ENCODE measurements at regions not wholly inside any gene's neighbourhood (a gene's known extent, or its start where the extent isn't known, plus 50 kb on each side); places are given as distances from the start of the nearest gene placed in this dataset.

DNA sequence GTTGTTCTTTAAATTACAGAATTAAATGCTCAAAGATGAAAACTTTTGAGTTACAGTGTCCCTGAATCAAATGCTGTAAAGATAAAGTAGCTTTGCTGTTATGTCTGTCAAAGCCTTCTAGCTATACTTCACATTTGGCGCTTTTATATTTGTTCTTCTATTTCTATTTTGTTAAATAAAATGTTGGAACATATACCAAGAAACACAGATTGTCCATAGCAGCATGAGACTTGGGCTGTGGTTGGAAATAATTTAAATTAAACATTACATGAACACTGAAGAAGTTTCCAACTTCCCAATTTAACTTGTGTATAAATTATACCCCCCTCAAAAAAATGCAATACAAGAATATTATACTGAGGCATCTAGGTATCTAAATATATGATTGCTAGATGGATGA, 249.8 kb downstream of the NR2F1-AS1 start:
- no peaks in the 10 kb centered on the region for H3K27me3 ChIP-seq (ENCODE audit: control insufficient read depth, insufficient read depth, low read length)

DNA sequence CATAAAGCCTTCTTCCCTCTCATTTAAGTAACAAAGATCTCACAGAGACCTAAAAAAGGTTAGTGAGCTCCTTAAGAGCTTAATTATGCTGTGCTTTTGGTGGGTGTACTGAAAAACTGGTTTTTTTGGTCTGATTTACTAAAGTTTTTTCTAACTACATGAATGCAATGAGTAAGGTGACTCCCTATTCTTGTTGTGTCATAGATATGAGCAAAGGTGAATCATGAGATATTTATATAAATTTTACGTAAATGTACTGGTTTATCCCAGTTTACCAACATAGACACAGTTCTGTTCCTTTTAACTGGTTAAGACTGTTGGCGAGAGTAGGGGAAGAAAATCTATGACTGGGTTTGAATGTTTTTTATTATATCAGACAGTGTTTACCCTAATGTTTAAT, 250.5 kb downstream of the NR2F1-AS1 start:
- DNase-seq, result no peak
- Histone ChIP-seq H3K27me3 (ENCODE audit: control insufficient read depth, insufficient read depth, low read length) (no peaks in the 10 kb centered on the region), H3K36me3 (replicated peaks; ENCODE audit: control insufficient read depth, insufficient read depth, low read length) (no peaks in the 10 kb centered on the region), H3K4me3 (ENCODE audit: insufficient read depth, low read depth, low read length) (no peak overlapping the region)

More for the DNA sequence above, 249.8 kb downstream of the NR2F1-AS1 start:
- no peaks in the 10 kb centered on the region for H3K36me3 ChIP-seq (replicated peaks; ENCODE audit: control insufficient read depth, insufficient read depth, low read length)
- H3K4me3 ChIP-seq (ENCODE audit: insufficient read depth, low read depth, low read length), result no peak overlapping the region
- no peak for DNase-seq

DNA sequence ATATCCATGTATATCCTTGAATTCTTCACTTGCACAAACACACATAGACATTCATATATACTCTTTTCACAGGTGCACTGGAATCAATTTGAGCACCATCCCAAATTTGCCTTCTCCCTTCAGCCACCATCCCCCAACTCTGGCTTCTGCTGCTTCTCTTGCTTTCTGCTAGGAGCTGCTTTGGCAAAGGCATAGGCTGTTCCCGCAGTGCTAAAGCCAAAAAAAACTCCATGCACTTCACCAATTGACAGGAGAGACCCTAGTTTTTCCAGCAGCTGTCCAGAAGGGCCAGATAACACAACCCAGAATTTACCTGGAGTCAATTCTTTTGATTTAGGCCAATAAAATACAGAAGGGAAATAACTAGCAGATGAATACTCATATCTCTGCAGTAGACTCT, 251.3 kb downstream of the NR2F1-AS1 start:
- Histone ChIP-seq H3K27me3 (ENCODE audit: control insufficient read depth, insufficient read depth, low read length) (no peaks in the 10 kb centered on the region), H3K36me3 (replicated peaks; ENCODE audit: control insufficient read depth, insufficient read depth, low read length) (no peaks in the 10 kb centered on the region)

DNA sequence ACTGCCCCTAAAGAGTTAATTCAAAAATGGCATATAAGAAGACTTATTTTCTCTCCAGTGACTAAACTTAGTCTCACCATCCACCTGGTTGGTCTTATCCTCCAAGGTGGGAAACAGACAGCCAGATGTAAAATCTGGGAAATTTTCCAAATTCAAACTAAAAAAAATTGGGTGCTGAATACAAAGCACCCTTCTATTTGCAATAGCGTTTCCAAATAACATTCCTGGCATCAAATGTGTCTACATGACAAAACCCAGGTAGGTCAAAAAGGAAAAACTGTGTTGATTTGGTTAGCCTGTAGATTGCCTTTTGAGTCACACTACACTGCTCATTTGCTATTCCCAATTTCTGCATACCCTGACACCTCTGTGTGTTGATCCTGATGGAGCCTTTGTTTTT, 252.2 kb downstream of the NR2F1-AS1 start:
- Histone ChIP-seq H3K27me3 (ENCODE audit: control insufficient read depth, insufficient read depth, low read length) (no peaks in the 10 kb centered on the region), H3K4me3 (ENCODE audit: insufficient read depth, low read depth, low read length) (no peak overlapping the region)
- DNase-seq, result no peak

More for the DNA sequence above, 251.3 kb downstream of the NR2F1-AS1 start:
- H3K4me3 ChIP-seq (ENCODE audit: insufficient read depth, low read depth, low read length), result no peak overlapping the region
- no peak for DNase-seq

DNA sequence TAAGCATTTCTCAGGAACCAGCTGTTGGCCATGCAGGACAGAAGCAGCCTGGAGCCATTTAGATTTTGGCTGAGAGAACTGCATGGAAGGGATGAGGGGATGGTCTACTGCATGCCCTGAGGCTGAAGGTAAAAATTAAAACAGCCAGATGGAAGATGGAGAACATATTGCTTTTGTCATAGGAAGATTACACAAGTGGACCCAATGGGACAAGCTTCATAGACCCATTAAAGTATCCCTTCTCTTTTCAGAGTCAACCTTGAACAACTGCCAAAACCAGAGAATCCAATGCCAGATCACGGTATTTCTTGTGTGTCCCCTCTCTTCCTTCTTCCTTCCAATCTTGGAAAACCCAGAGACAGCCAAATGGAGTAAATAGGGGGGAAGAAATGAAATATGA, 253.4 kb downstream of the NR2F1-AS1 start:
- Histone ChIP-seq H3K36me3 (replicated peaks; ENCODE audit: control insufficient read depth, insufficient read depth, low read length) (no peaks in the 10 kb centered on the region), H3K4me3 (ENCODE audit: insufficient read depth, low read depth, low read length) (no peak overlapping the region), H3K27me3 (ENCODE audit: control insufficient read depth, insufficient read depth, low read length) (no peaks in the 10 kb centered on the region)
- DNase-seq, result no peak

More for the DNA sequence above, 252.2 kb downstream of the NR2F1-AS1 start:
- no peaks in the 10 kb centered on the region for H3K36me3 ChIP-seq (replicated peaks; ENCODE audit: control insufficient read depth, insufficient read depth, low read length)

DNA sequence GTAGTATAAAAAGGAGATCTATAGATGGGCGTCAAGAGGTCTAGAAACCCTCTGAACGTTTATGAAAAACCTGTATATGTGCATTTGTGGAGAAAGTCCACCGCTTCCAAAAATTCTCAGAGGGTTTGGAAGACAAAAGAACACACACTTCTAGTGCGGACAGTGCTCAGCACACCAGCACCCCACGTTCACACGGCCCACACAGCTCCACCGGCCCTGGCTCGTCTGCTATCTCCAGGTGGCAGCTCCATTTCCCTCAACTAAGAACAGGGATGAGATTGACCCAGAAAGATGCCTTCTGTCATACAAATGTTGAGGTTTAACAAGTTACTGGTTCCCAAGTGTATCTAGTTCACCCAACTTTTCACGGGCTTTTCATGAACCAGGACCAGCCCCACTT, 255.1 kb downstream of the NR2F1-AS1 start:
- Histone ChIP-seq H3K27me3 (ENCODE audit: control insufficient read depth, insufficient read depth, low read length) (no peaks in the 10 kb centered on the region), H3K36me3 (replicated peaks; ENCODE audit: control insufficient read depth, insufficient read depth, low read length) (no peaks in the 10 kb centered on the region), H3K4me3 (ENCODE audit: insufficient read depth, low read depth, low read length) (no peak overlapping the region)
- no peak for DNase-seq

DNA sequence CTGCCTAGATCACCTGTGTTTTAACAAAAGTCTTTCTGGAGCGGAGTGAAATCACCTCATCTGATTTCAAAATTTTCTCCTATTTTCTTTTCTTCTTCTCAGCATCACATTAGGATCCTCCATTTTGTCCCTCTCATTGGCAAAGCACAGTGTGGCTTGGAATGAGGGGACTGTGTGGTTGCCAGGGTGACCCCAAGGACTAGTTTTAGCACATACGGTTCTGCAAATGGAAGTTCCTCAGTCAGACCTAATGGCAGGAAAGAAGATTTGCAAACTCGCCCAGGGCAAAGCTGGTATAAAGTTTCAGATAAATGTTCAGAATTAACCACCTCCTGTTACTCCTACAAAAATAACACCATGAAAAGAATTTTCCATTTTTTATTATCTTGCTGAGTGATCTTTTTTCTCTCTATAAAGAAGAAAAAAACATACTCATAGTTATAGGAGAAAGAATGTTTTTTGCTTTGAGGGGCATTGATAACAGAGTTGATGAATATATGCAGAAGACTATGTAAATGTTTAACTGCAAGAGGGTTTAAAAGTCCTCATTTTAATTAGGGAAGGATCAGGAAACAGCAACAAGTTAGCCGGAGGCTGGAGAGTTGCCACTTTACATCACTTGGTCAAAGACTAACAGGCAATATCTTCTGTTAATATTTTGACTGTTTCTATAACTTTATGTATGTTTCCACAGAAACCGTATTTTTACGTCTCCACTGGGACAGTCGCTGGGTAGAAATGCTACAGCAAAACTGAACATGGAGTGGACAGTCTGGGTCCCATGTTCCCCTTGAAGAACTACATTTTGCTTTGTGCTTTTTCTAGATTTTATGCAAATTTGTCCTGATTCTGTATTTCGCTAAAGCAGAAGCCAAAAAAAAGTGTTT, 257.8 kb downstream of the NR2F1-AS1 start:
- no peak overlapping the region for H3K4me3 ChIP-seq (ENCODE audit: insufficient read depth, low read depth, low read length)
- DNase-seq, result no peak
- H3K27me3 ChIP-seq (ENCODE audit: control insufficient read depth, insufficient read depth, low read length), result no peaks in the 10 kb centered on the region
- H3K36me3 ChIP-seq (replicated peaks; ENCODE audit: control insufficient read depth, insufficient read depth, low read length), result no peaks in the 10 kb centered on the region

DNA sequence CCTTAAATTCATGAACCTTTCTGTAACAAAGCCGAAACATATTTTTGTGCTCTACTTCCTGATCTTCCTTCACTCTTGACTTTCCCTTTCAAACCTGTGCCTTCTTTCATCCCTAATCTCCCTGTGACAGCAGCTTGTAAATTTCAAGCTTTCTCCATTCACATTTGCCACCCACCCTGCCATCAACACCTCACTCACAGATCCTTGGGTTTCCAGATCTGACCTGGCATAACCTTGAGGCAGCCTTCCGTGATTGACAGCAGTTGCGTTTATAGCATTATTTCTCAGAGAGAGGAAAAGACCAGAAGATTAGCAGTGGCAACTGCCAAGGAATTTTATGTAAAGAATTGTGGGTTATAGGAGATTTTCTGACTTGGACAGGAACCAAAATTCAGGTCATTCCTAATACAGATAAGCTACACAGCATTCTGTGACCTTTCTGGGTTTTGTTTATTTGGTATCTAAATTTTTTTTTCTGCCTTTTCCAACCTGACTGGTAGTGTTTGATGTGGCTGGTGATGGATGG, 260.0 kb downstream of the NR2F1-AS1 start:
- Histone ChIP-seq H3K4me3 (ENCODE audit: insufficient read depth, low read depth, low read length) (no peak overlapping the region), H3K36me3 (replicated peaks; ENCODE audit: control insufficient read depth, insufficient read depth, low read length) (no peaks in the 10 kb centered on the region), H3K27me3 (ENCODE audit: control insufficient read depth, insufficient read depth, low read length) (no peaks in the 10 kb centered on the region)
- DNase-seq, result no peak

DNA sequence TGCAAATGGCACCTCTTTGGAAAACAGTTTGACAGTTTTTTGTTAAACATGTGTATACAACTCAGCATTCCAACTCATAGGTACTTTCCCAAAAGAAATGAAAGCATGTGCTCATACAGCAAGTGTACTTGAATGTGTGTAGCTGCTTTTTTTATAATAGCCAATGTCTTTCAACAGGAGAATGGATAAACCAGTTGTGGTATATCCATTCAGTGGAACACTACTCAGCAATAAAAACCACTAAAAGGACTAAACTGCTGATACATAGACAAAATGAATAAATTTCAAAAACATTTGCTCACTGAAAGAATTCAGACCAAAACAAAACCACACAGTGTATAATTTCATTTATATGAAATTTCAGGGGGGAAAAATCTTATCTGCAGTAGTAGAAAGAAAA, 267.3 kb downstream of the NR2F1-AS1 start:
- Histone ChIP-seq H3K4me3 (ENCODE audit: insufficient read depth, low read depth, low read length) (no peak overlapping the region), H3K27me3 (ENCODE audit: control insufficient read depth, insufficient read depth, low read length) (no peaks in the 10 kb centered on the region), H3K36me3 (replicated peaks; ENCODE audit: control insufficient read depth, insufficient read depth, low read length) (no peaks in the 10 kb centered on the region)
- no peak for DNase-seq

DNA sequence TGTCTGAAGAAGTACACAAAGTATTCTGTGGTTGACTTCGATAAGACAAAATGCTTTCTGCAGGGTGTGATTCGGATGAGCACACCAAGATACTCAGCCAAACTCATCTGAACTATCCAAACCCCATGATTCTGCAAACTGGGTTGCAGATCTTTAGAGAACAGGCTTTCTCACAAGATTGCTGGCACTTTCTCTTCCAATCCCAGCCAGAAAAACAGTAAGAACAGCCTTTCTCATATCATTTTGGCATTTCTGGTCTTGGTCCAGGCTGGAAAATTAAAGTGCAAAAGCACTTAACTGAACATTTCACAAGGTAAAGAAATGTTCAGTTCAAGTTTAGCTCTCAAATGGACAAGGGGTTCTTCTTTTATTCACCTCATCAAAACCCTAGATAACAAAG, 269.1 kb downstream of the NR2F1-AS1 start:
- DNase-seq, result no peak
- Histone ChIP-seq H3K36me3 (replicated peaks; ENCODE audit: control insufficient read depth, insufficient read depth, low read length) (no peaks in the 10 kb centered on the region), H3K4me3 (ENCODE audit: insufficient read depth, low read depth, low read length) (no peak overlapping the region), H3K27me3 (ENCODE audit: control insufficient read depth, insufficient read depth, low read length) (no peaks in the 10 kb centered on the region)

DNA sequence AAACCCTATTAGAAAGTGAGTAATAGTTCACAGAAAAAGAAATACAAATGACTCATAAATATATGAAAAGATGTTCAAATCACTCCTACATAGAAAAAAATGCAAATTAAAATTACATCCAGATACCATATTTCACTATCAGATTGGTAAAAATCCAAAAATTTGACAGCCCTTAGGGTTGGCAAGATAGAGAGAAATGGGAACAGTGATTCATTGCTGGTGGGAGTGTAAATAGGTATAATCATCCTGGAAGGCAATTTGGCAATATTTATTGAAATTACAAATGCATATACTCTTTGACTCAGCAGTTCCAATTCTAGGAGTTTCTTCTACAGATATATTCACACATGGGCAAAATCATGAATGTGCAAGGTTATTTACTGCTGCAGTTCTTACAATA, 273.5 kb downstream of the NR2F1-AS1 start:
- no peak overlapping the region for H3K4me3 ChIP-seq (ENCODE audit: insufficient read depth, low read depth, low read length)

DNA sequence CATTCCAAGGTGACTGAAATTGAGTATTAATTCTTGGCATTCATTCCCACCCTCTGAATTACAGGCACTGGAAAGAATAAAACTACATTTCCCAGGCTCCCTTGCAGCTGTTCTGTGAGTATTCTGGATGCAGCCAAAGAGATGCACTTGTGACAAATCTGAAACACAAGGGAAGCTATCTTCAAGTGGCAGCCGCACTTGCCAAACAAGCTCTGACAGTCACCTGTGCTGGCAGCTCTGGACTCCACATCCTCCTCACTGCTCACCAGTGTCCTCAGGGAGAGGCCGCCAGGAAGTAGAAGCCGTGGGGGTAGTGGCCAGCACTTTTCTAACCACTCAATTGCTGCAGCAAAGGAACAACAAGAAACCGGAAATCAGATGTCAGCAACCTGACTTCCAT, 275.0 kb downstream of the NR2F1-AS1 start:
- Histone ChIP-seq H3K36me3 (replicated peaks; ENCODE audit: control insufficient read depth, insufficient read depth, low read length) (no peaks in the 10 kb centered on the region), H3K4me3 (ENCODE audit: insufficient read depth, low read depth, low read length) (peak overlapping the region; percentile 16; the same call in 1 of the 2 replicates), H3K27me3 (ENCODE audit: control insufficient read depth, insufficient read depth, low read length) (no peaks in the 10 kb centered on the region)
- no peak for DNase-seq

More for the DNA sequence above, 273.5 kb downstream of the NR2F1-AS1 start:
- Histone ChIP-seq H3K27me3 (ENCODE audit: control insufficient read depth, insufficient read depth, low read length) (no peaks in the 10 kb centered on the region), H3K36me3 (replicated peaks; ENCODE audit: control insufficient read depth, insufficient read depth, low read length) (no peaks in the 10 kb centered on the region)
- no peak for DNase-seq

DNA sequence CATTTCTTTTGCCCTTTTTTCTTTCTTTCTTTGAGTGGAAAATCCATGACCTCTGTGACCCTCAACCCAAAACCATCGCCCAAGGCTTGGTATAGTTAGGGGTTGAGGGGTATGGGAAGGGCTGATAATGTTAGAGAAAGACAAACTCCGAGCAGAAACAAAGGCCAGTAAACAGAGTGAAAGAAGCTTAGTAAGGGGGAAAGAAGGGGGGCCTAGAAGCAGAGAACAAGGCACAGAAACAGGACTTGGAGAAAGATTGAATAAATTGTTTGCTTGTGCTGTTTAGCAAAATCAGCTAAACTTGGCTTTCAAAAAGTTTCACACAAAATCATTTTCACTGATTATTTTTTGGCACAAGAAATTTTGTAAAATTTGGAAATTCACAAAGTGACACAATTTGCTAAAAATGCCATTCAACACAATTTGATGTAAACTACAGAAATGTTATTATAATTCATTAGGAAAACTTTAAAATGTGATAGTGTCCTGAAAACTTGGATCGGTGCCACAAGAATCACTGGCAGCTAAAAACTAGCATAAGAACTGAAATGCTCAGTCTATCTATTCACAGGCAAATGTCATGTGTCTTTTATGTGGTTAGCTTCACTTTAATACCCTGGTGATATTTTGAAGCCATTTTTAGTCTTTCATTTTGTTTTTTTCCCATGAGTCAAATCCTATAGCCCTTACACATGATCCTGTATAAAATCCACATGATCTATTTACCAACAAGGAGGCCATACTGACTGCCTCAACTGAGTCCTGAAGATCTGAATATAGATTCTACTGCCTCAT, 276.4 kb downstream of the NR2F1-AS1 start:
- Histone ChIP-seq H3K27me3 (ENCODE audit: control insufficient read depth, insufficient read depth, low read length) (no peaks in the 10 kb centered on the region), H3K36me3 (replicated peaks; ENCODE audit: control insufficient read depth, insufficient read depth, low read length) (no peaks in the 10 kb centered on the region), H3K4me3 (ENCODE audit: insufficient read depth, low read depth, low read length) (no peak overlapping the region)
- DNase-seq, result no peak

DNA sequence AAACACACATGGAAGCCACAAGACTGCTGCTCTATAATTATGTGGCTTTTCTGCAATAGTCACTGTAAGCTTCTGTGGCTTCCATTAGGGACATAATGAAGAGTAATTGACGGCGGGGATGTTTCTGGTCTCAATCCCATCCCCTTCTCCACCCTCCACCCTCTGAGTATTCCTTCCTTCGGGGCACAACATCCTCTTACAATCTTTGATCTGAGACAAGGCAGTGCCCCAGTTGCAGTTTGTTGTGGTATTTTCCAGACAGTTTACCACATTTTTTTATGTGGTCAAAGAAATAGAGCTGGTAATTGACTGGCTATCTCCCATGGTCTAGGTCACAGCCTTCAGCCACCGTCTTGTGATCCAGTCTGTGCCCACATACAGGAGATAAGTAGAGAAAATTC, 277.7 kb downstream of the NR2F1-AS1 start:
- no peak for DNase-seq
- Histone ChIP-seq H3K4me3 (ENCODE audit: insufficient read depth, low read depth, low read length) (no peak overlapping the region), H3K27me3 (ENCODE audit: control insufficient read depth, insufficient read depth, low read length) (no peaks in the 10 kb centered on the region), H3K36me3 (replicated peaks; ENCODE audit: control insufficient read depth, insufficient read depth, low read length) (no peaks in the 10 kb centered on the region)

DNA sequence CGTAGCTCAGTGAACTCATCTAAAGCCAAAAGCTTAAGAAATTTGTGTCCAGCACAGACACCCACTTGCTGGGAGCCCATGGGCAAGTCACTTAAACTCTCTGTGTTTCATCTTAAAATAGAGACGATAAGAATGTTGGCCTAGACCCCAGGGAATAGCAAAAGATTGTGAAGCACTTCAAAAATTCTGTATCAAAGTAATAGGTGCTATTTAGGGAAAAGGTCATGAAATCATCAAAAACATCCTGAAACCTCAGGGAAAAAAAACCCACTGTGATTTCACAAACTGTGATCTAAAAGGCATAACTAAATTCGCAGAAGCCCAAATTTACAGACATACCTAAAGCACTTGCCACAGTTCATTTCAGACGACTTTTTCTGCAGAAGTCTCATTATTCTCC, 278.3 kb downstream of the NR2F1-AS1 start:
- Histone ChIP-seq H3K27me3 (ENCODE audit: control insufficient read depth, insufficient read depth, low read length) (no peaks in the 10 kb centered on the region), H3K36me3 (replicated peaks; ENCODE audit: control insufficient read depth, insufficient read depth, low read length) (no peaks in the 10 kb centered on the region), H3K4me3 (ENCODE audit: insufficient read depth, low read depth, low read length) (no peak overlapping the region)
- no peak for DNase-seq
